HCT116 (cell line): ENCODE measurements at regions not wholly inside any gene's neighbourhood (a gene's known extent, or its start where the extent isn't known, plus 50 kb on each side); places are given as distances from the start of the nearest gene placed in this dataset.

Source experiments
- ATAC-seq: fragments of 200-7000 bp; cut with Tn5 transposase; 2 replicates; pipeline ENCODE4 v1.9.1; 2020; ENCODE audit warnings: mild to moderate bottlenecking, moderate library complexity
- BruUV-seq: library from RNA; stranded (reverse); fragments of 400-500 nt; replicated peaks from 2 replicates; lab custom pipeline; 2021; lab: Mats Ljungman, UMichigan
- CTCF ChIA-PET: fragments of 300-600 bp; sonication (Branson Sonifier 250); formaldehyde crosslinking; loops from one replicate; lab custom pipeline; 2021; ENCODE audit warnings: antibody characterized with exemption; lab: Charles Lee
- POLR2A ChIA-PET: fragments of 300-600, 350-600 bp; sonication (Branson Sonifier 250); formaldehyde crosslinking; loops from one replicate; lab custom pipeline; 2021; ENCODE audit warnings: antibody characterized with exemption; lab: Charles Lee
- RAD21 ChIA-PET, 2 experiments: fragments of 300-600 bp; sonication (Branson Sonifier 250); formaldehyde crosslinking; loops; one replicate each; lab custom pipeline; 2023; ENCODE audit warnings: low total read pairs in 2 of 2; ENCODE audit not compliant: uncharacterized antibody in 2 of 2, unreplicated experiment in 2 of 2, low non-redundant PET in 1 of 2; lab: Charles Lee
- DNase-seq: peaks from one replicate; pipeline ENCODE4 v3.0.0-alpha.2; 2010; ENCODE audit warnings: low read depth, low spot score
- H2AFZ ChIP-seq: fragments of 200-600 bp; shearing (Covaris generic), sonication (generic); 2 replicates; pipeline ENCODE4 v1.6.1; 2017; ENCODE audit warnings: low read depth, mixed run types, mixed read lengths, antibody characterized with exemption, low read length; ENCODE audit not compliant: poor library complexity, severe bottlenecking
- H3K27ac ChIP-seq: 2 replicates; pipeline ENCODE4 v1.5.1; 2012; ENCODE audit warnings: low read depth, low read length
- H3K27me3 ChIP-seq: fragments of 200-600 bp; sonication (generic); 2 replicates; pipeline ENCODE4 v1.6.1; 2016; ENCODE audit warnings: mixed run types, low read length, mixed read lengths; ENCODE audit not compliant: insufficient read depth
- H3K36me3 ChIP-seq, 2 experiments: fragments of 200-500 bp in 1 of 2; fragments of 200-600 bp in 1 of 2; sonication (Bioruptor generic) in 1 of 2; sonication (generic) in 1 of 2; 2 replicates each; pipeline versions ENCODE4 v1.5.1 to v1.6.1; 2014 to 2016; ENCODE audit warnings: low read length in 2 of 2, inconsistent platforms in 1 of 2, mixed read lengths in 1 of 2, mixed run types in 1 of 2; ENCODE audit not compliant: insufficient read depth in 2 of 2, control insufficient read depth in 1 of 2
- H3K4me1 ChIP-seq, 2 experiments: fragments of 200-600 bp in 1 of 2; sonication (generic) in 1 of 2; 2 replicates each; pipeline versions ENCODE4 v1.5.1 to v1.6.1; 2012 to 2017; ENCODE audit warnings: low read length in 2 of 2, inconsistent platforms in 1 of 2, mild to moderate bottlenecking in 1 of 2, mixed read lengths in 1 of 2, mixed run types in 1 of 2, moderate library complexity in 1 of 2; ENCODE audit not compliant: insufficient read depth in 2 of 2, control insufficient read depth in 1 of 2
- H3K4me2 ChIP-seq: fragments of 200-600 bp; sonication (generic); 2 replicates; pipeline ENCODE4 v1.6.1; 2017; ENCODE audit warnings: mixed run types, low read length, mixed read lengths
- H3K4me3 ChIP-seq, 2 experiments: fragments of 200-600 bp in 1 of 2; sonication (generic) in 1 of 2; replicated peaks in 1 of 2; 2 replicates each; pipeline ENCODE4 v1.5.1; 2011 to 2016; ENCODE audit warnings: low read length in 2 of 2, control low read depth in 1 of 2, low read depth in 1 of 2, mild to moderate bottlenecking in 1 of 2, mixed read lengths in 1 of 2, mixed run types in 1 of 2
- H3K79me2 ChIP-seq: fragments of 200-600 bp; sonication (generic); 2 replicates; pipeline ENCODE4 v1.6.1; 2017; ENCODE audit warnings: mild to moderate bottlenecking, mixed run types, low read length, moderate library complexity, mixed read lengths; ENCODE audit not compliant: insufficient read depth
- H3K9ac ChIP-seq: fragments of 200-600 bp; sonication (generic); 2 replicates; pipeline ENCODE4 v1.6.1; 2016; ENCODE audit warnings: low read length, mixed read lengths
- H3K9me2 ChIP-seq: fragments of 200-600 bp; sonication (generic), shearing (Covaris generic); 2 replicates; pipeline ENCODE4 v1.6.1; 2017; ENCODE audit warnings: mixed run types, mild to moderate bottlenecking, moderate library complexity; ENCODE audit not compliant: insufficient read depth
- H3K9me3 ChIP-seq, 2 experiments: fragments of 200-500 bp in 1 of 2; fragments of 200-600 bp in 1 of 2; sonication (Bioruptor generic) in 1 of 2; sonication (generic) in 1 of 2; 2 replicates each; pipeline ENCODE4 v1.6.1; 2014 to 2017; ENCODE audit warnings: low read length in 2 of 2, mixed read lengths in 2 of 2, inconsistent platforms in 1 of 2, low read depth in 1 of 2, mild to moderate bottlenecking in 1 of 2, mixed run types in 1 of 2, moderate library complexity in 1 of 2; ENCODE audit not compliant: control insufficient read depth in 1 of 2, insufficient read depth in 1 of 2
- H4K20me1 ChIP-seq: fragments of 200-600 bp; sonication (generic), shearing (Covaris generic); 2 replicates; pipeline ENCODE4 v1.6.1; 2017; ENCODE audit warnings: mixed run types, mild to moderate bottlenecking, moderate library complexity; ENCODE audit not compliant: insufficient read depth
- CBX3 ChIP-seq: IDR thresholded peaks from 2 replicates; pipeline ENCODE4 v1.6.1; 2012; ENCODE audit warnings: low read depth
- CEBPB ChIP-seq: IDR thresholded peaks from 2 replicates; pipeline ENCODE4 v1.6.1; 2012; ENCODE audit warnings: low read depth
- CTCF ChIP-seq, 3 experiments: fragments of 200-600 bp in 1 of 3; sonication (generic) in 1 of 3; IDR thresholded peaks in 2 of 3; conservative IDR thresholded peaks in 1 of 3; 2 replicates each; pipeline ENCODE4 v1.5.1; 2012 to 2017; ENCODE audit warnings: low read depth in 2 of 3, low read length in 2 of 3, antibody characterized with exemption in 1 of 3, borderline replicate concordance in 1 of 3, control low read depth in 1 of 3, mild to moderate bottlenecking in 1 of 3, mixed read lengths in 1 of 3, mixed run types in 1 of 3, moderate library complexity in 1 of 3; ENCODE audit not compliant: insufficient read depth in 1 of 3
- ELF1 ChIP-seq: IDR thresholded peaks from 2 replicates; pipeline ENCODE4 v1.6.1; 2012; ENCODE audit warnings: low read depth, borderline replicate concordance
- EZH2phosphoT487 ChIP-seq: fragments of 200-600 bp; IDR thresholded peaks from 2 replicates; pipeline ENCODE4 v1.6.1; 2018; ENCODE audit warnings: antibody characterized with exemption, borderline replicate concordance
- FOSL1 ChIP-seq: IDR thresholded peaks from 2 replicates; pipeline ENCODE4 v1.6.1; 2012; ENCODE audit warnings: low read depth
- JUND ChIP-seq: IDR thresholded peaks from 2 replicates; pipeline ENCODE4 v1.6.1; 2012
- POLR2A ChIP-seq: IDR thresholded peaks from 2 replicates; pipeline ENCODE4 v1.7.0; 2011; ENCODE audit warnings: borderline replicate concordance; ENCODE audit not compliant: insufficient read depth, insufficient read length; ENCODE audit errors: extremely low read depth
- RAD21 ChIP-seq: IDR thresholded peaks from 2 replicates; pipeline ENCODE4 v1.6.1; 2012; ENCODE audit warnings: low read depth, mild to moderate bottlenecking
- SP1 ChIP-seq: IDR thresholded peaks from 2 replicates; pipeline ENCODE4 v1.6.1; 2012; ENCODE audit warnings: low read depth
- SRF ChIP-seq: IDR thresholded peaks from 2 replicates; pipeline ENCODE4 v1.6.1; 2012; ENCODE audit warnings: low read depth
- TCF7L2 ChIP-seq: IDR thresholded peaks from 2 replicates; pipeline ENCODE4 v1.7.0; 2011; ENCODE audit warnings: borderline replicate concordance, inconsistent platforms; ENCODE audit not compliant: insufficient read depth, insufficient read length; ENCODE audit errors: extremely low read depth
- ZBTB33 ChIP-seq: IDR thresholded peaks from 2 replicates; pipeline ENCODE4 v1.6.1; 2011; ENCODE audit warnings: mild to moderate bottlenecking, low read length, moderate library complexity; ENCODE audit not compliant: insufficient replicate concordance; ENCODE audit errors: extremely low read depth
- ZFX ChIP-seq: fragments of 450-650 bp; IDR thresholded peaks from 2 replicates; pipeline ENCODE4 v1.6.1; 2017
- intact Hi-C: fragments of 100-400 bp; cut with micrococcal nuclease; formaldehyde crosslinking; loops from 2 replicates; pipeline ENCODE4 v1.10.0; 2022

- no peaks in the 10 kb centered on the region for H4K20me1 ChIP-seq
- no peaks in the 10 kb centered on the region for H3K9me2 ChIP-seq
- CTCF ChIA-PET = interaction anchor here (1.6 kb wide), 1 partner anchor 56 kb away, joined by 5 read pairs; no protein-coding TSS in a partner anchor
- H3K27me3 ChIP-seq = peaks cover 7% of the 10 kb centered on the region; the same call in 1 of the 2 replicates
- no peak for TF ChIP-seq EZH2phosphoT487
- no peak for TF ChIP-seq RAD21
- no peak for TF ChIP-seq CBX3
- TF ChIP-seq TCF7L2 = no peak
- TF ChIP-seq SP1 = no peak
- TF ChIP-seq CEBPB = no peak
- TF ChIP-seq ELF1 = no peak
- TF ChIP-seq POLR2A = no peak
- TF ChIP-seq ZFX = no peak
- no peak for TF ChIP-seq CTCF (IDR thresholded peaks at IDR 0.05 in 2 of 3, conservative IDR thresholded peaks at IDR 0.05 in 1 of 3; ENCODE audit: borderline replicate concordance in 1 of 3, insufficient read depth in 1 of 3, low read depth in 2 of 3, low read length in 2 of 3)
- TF ChIP-seq FOSL1 = no peak
- no peak for TF ChIP-seq ZBTB33
- TF ChIP-seq JUND = no peak
- no peak for TF ChIP-seq SRF
- TF ChIP-seq, all 23 proteins: peak for 0
- intact Hi-C loops = no loop called here
- no peak overlapping the region for H3K9ac ChIP-seq
- H2AFZ ChIP-seq = no peak overlapping the region
- H3K4me1 ChIP-seq = no peaks in the 10 kb centered on the region
- H3K4me3 ChIP-seq = no peak overlapping the region
- H3K36me3 ChIP-seq = no peaks in the 10 kb centered on the region
- no peak overlapping the region for H3K4me2 ChIP-seq
- ChIA-PET POLR2A (no interaction called here), RAD21 (no interaction called here)
- no TSS peak for BruUV-seq
- DNase-seq (no peak), ATAC-seq (no peak)
- H3K79me2 ChIP-seq = no peaks in the 10 kb centered on the region
- no peaks in the 10 kb centered on the region for H3K9me3 ChIP-seq
- H3K27ac ChIP-seq = no peak overlapping the region
Measured at GRCh38 chr1:101301446-101302057, 64.7 kb downstream of the S1PR1 start.
